Spleen (tissue), 11 donors: ENCODE measurements at regions not wholly inside any gene's neighbourhood (a gene's known extent, or its start where the extent isn't known, plus 50 kb on each side); places are given as distances from the start of the nearest gene placed in this dataset.

Experiments used
- DNase-seq: peaks from one replicate; pipeline ENCODE4 v3.0.0-alpha.2; 2020
- H3K27ac ChIP-seq, 8 donors: fragments of 200-600 bp; sonication (generic) in 7 of 8; 1 replicate in 4 of 8; 2 replicates in 4 of 8; pipeline versions ENCODE4 v1.5.0 to v1.8.0; 2016 to 2021; ENCODE audit warnings: inconsistent platforms in 4 of 8, mild to moderate bottlenecking in 4 of 8, moderate library complexity in 1 of 8
- H3K27me3 ChIP-seq, 7 donors: fragments of 200-600 bp; sonication (generic) in 6 of 7; replicated peaks in 1 of 7; 1 replicate in 4 of 7; 2 replicates in 3 of 7; pipeline versions ENCODE4 v1.5.0 to v1.8.0; 2016 to 2021; ENCODE audit warnings: inconsistent platforms in 3 of 7, mild to moderate bottlenecking in 1 of 7
- H3K36me3 ChIP-seq, 6 donors: fragments of 200-600 bp; sonication (generic) in 5 of 6; 1 replicate in 4 of 6; 2 replicates in 2 of 6; pipeline versions ENCODE4 v1.5.0 to v1.8.0; 2016 to 2021; ENCODE audit warnings: inconsistent platforms in 2 of 6
- H3K4me1 ChIP-seq, 6 donors: fragments of 200-600 bp; sonication (generic) in 5 of 6; 1 replicate in 3 of 6; 2 replicates in 3 of 6; pipeline versions ENCODE4 v1.5.0 to v1.8.0; 2016 to 2021; ENCODE audit warnings: inconsistent platforms in 3 of 6
- H3K4me3 ChIP-seq, 8 donors: fragments of 200-600 bp; sonication (generic) in 7 of 8; 1 replicate in 4 of 8; 2 replicates in 4 of 8; pipeline versions ENCODE4 v1.5.0 to v1.8.0; 2016 to 2021; ENCODE audit warnings: inconsistent platforms in 4 of 8, mild to moderate bottlenecking in 4 of 8, moderate library complexity in 2 of 8
- H3K9me3 ChIP-seq, 8 donors: fragments of 200-600 bp; sonication (generic) in 7 of 8; 1 replicate in 4 of 8; 2 replicates in 4 of 8; pipeline versions ENCODE4 v1.5.0 to v1.8.0; 2016 to 2021; ENCODE audit warnings: inconsistent platforms in 4 of 8
- POLR2A ChIP-seq, 3 donors: fragments of 450-650 bp; IDR thresholded peaks; one replicate each; pipeline ENCODE4 v1.5.1; 2017; ENCODE audit warnings: antibody characterized with exemption in 3 of 3, mild to moderate bottlenecking in 1 of 3
- POLR2AphosphoS5 ChIP-seq, 3 donors: sonication (generic); formaldehyde crosslinking; IDR thresholded peaks; one replicate each; pipeline ENCODE4 v1.5.1; 2017; ENCODE audit warnings: antibody characterized with exemption in 3 of 3
- WGBS, 5 donors: extraction: QIAGEN DNeasy Blood & Tissue Kit in 3 of 5; methylation state at CpG; one replicate each; pipeline versions ENCODE4 v1.1.5 to v1.1.7; 2013 to 2018; 5-methylcytosine and 5-hydroxymethylcytosine counted together
- intact Hi-C: fragments of 100-400 bp; cut with DNase I; formaldehyde crosslinking; loops from one replicate; pipeline ENCODE4 v1.15.0; 2023; ENCODE audit warnings: low total_unique reads
- TF ChIP-seq, protein P1 (sequence below), 11 experiments: fragments of 200-600 bp in 7 of 11; fragments of 450-650 bp in 4 of 11; sonication (generic) in 4 of 11; IDR thresholded peaks in 8 of 11; conservative IDR thresholded peaks in 3 of 11; 1 replicate in 7 of 11; 2 replicates in 4 of 11; pipeline versions ENCODE4 v1.4.0 to v1.8.0; 2016 to 2021; ENCODE audit warnings: antibody characterized with exemption in 11 of 11, inconsistent platforms in 4 of 11, mild to moderate bottlenecking in 1 of 11
- donor health status: healthy with polysubstance abuse.
- donor health status: DM: no; HTN: no; CAD: no; lungs with moderate emphysema.
- donor health status: DM: no; HTN: no; CAD: no.
- donor health status: Bipolar disorder and iron deficiency.
- donor health status: healthy.
- donor health status: DM: no; HTN: no; CAD: no.
- donor health status: DM: yes; HTN: yes; CAD: no.

DNA sequence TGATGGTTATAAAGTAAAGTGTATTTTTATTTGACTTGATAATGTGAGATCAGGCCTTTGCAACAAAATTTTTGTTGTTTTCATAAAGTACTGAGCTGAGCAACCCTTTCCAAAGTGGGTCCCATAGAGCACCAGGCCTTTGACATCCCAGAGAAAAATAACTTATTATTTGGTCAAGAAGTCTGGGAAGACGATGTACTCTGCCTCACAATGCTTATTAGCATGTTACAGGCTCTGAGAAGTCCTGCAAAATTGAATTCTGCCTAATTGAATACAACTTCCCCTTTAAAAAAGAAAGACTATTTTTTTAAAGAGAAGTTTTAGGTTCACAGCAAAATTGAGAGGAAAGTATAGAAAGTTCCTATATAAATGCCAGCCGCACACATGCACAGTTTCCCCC is 151.5 kb upstream of the TCF4 start:
- TF ChIP-seq POLR2AphosphoS5 (IDR thresholded peaks at IDR 0.05): no peak
- TF ChIP-seq, protein P1, sequence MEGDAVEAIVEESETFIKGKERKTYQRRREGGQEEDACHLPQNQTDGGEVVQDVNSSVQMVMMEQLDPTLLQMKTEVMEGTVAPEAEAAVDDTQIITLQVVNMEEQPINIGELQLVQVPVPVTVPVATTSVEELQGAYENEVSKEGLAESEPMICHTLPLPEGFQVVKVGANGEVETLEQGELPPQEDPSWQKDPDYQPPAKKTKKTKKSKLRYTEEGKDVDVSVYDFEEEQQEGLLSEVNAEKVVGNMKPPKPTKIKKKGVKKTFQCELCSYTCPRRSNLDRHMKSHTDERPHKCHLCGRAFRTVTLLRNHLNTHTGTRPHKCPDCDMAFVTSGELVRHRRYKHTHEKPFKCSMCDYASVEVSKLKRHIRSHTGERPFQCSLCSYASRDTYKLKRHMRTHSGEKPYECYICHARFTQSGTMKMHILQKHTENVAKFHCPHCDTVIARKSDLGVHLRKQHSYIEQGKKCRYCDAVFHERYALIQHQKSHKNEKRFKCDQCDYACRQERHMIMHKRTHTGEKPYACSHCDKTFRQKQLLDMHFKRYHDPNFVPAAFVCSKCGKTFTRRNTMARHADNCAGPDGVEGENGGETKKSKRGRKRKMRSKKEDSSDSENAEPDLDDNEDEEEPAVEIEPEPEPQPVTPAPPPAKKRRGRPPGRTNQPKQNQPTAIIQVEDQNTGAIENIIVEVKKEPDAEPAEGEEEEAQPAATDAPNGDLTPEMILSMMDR (IDR thresholded peaks at IDR 0.05 in 8 of 11, conservative IDR thresholded peaks at IDR 0.05 in 3 of 11): no peak
- no peak for TF ChIP-seq POLR2A (IDR thresholded peaks at IDR 0.05)
- H3K4me1 ChIP-seq: no peaks in the 10 kb centered on the region
- no peaks in the 10 kb centered on the region for H3K9me3 ChIP-seq
- H3K27me3 ChIP-seq: no peaks in the 10 kb centered on the region
- H3K27ac ChIP-seq: no peak overlapping the region
- DNase-seq: no peak
- intact Hi-C loops: no loop called here
- WGBS, 5 donors: 28 to 83% (median 67%) methylated on average over 2 of the region's 2 CpGs
- no peak overlapping the region for H3K4me3 ChIP-seq
- no peaks in the 10 kb centered on the region for H3K36me3 ChIP-seq

GRCh38 chr18:55738483-55739114 is 150.6 kb upstream of the TCF4 start:
- intact Hi-C loops: no loop called here
- H3K27me3 ChIP-seq: no peaks in the 10 kb centered on the region
- no peak overlapping the region for H3K27ac ChIP-seq
- H3K9me3 ChIP-seq: no peaks in the 10 kb centered on the region
- no peaks in the 10 kb centered on the region for H3K36me3 ChIP-seq
- TF ChIP-seq, protein P1 (IDR thresholded peaks at IDR 0.05 in 8 of 11, conservative IDR thresholded peaks at IDR 0.05 in 3 of 11): no peak
- no peak for TF ChIP-seq POLR2AphosphoS5 (IDR thresholded peaks at IDR 0.05)
- TF ChIP-seq POLR2A (IDR thresholded peaks at IDR 0.05): no peak
- no peak overlapping the region for H3K4me3 ChIP-seq
- 90 to 94% (median 94%) methylated on average over 3 of the region's 3 CpGs for WGBS, 5 donors
- no peaks in the 10 kb centered on the region for H3K4me1 ChIP-seq
- no peak for DNase-seq

GRCh38 chr18:55737781-55738468 is 149.9 kb upstream of the TCF4 start:
- no peak overlapping the region for H3K4me3 ChIP-seq
- TF ChIP-seq POLR2A (IDR thresholded peaks at IDR 0.05) (no peak), POLR2AphosphoS5 (IDR thresholded peaks at IDR 0.05) (no peak)
- TF ChIP-seq, protein P1 (IDR thresholded peaks at IDR 0.05 in 8 of 11, conservative IDR thresholded peaks at IDR 0.05 in 3 of 11): no peak
- H3K4me1 ChIP-seq: no peaks in the 10 kb centered on the region
- no peak overlapping the region for H3K27ac ChIP-seq
- DNase-seq: no peak
- intact Hi-C loops: no loop called here
- H3K36me3 ChIP-seq: no peaks in the 10 kb centered on the region
- H3K27me3 ChIP-seq: no peaks in the 10 kb centered on the region
- H3K9me3 ChIP-seq: no peaks in the 10 kb centered on the region
- 78 to 95% (median 78%) methylated on average over 1 of the region's 1 CpG for WGBS, 5 donors

GRCh38 chr18:55737266-55737665 is 149.3 kb upstream of the TCF4 start:
- WGBS, 5 donors: 88 to 96% (median 94%) methylated on average over 4 of the region's 4 CpGs
- intact Hi-C loops: no loop called here
- no peak for DNase-seq

More at GRCh38 chr18:55737266-55737665, 149.3 kb upstream of the TCF4 start:
- TF ChIP-seq POLR2A (IDR thresholded peaks at IDR 0.05): no peak
- no peak for TF ChIP-seq POLR2AphosphoS5 (IDR thresholded peaks at IDR 0.05)
- TF ChIP-seq, protein P1 (IDR thresholded peaks at IDR 0.05 in 8 of 11, conservative IDR thresholded peaks at IDR 0.05 in 3 of 11): no peak
- no peak overlapping the region for H3K4me3 ChIP-seq
- H3K4me1 ChIP-seq: no peaks in the 10 kb centered on the region
- H3K27ac ChIP-seq: no peak overlapping the region
- no peaks in the 10 kb centered on the region for H3K27me3 ChIP-seq
- H3K36me3 ChIP-seq: no peaks in the 10 kb centered on the region
- no peaks in the 10 kb centered on the region for H3K9me3 ChIP-seq
